ENCODE measurements at regions not wholly inside any gene's neighbourhood (a gene's known extent, or its start where the extent isn't known, plus 50 kb on each side); places are given as distances from the start of the nearest gene placed in this dataset.

GRCh38 chr3:177688152-177688551 is 490.9 kb upstream of the TBL1XR1 start:
- TF ChIP-seq CTCF (conservative IDR thresholded peaks at IDR 0.05): no peak
- no peak for TF ChIP-seq ZFX (IDR thresholded peaks at IDR 0.05)

Measured in C4-2B (cell line).